ENCODE measurements at regions not wholly inside any gene's neighbourhood (a gene's known extent, or its start where the extent isn't known, plus 50 kb on each side); places are given as distances from the start of the nearest gene placed in this dataset.

- Histone ChIP-seq H3K27ac (ENCODE audit: insufficient read depth, low read length) (no peak overlapping the region), H3K9me3 (ENCODE audit: control insufficient read depth, insufficient read depth, low read depth, low read length) (no peaks in the 10 kb centered on the region), H3K4me1 (ENCODE audit: control insufficient read depth, extremely low read depth, insufficient read depth, low read length) (peaks cover 18% of the 10 kb centered on the region), H3K79me2 (ENCODE audit: control insufficient read depth, insufficient read depth, low read length) (no peaks in the 10 kb centered on the region), H3K36me3 (ENCODE audit: control insufficient read depth, insufficient read depth, low read length) (no peaks in the 10 kb centered on the region), H3K9ac (ENCODE audit: insufficient read depth, low read length) (no peak overlapping the region), H2AFZ (ENCODE audit: low read length) (no peak overlapping the region), H3K4me3 (replicated peaks in 1 of 4; ENCODE audit: control extremely low read depth in 1 of 4, insufficient read depth in 1 of 4, low read depth in 3 of 4, low read length in 4 of 4) (no peak overlapping the region), H3K27me3 (ENCODE audit: control insufficient read depth, insufficient read depth, low read length) (no peaks in the 10 kb centered on the region), H4K20me1 (ENCODE audit: control insufficient read depth, extremely low read depth, insufficient read depth, low read length) (no peaks in the 10 kb centered on the region), H3K4me2 (ENCODE audit: extremely low read depth, insufficient read depth, low read length) (no peak overlapping the region)
- no peak for TF ChIP-seq EZH2 (IDR thresholded peaks at IDR 0.05; ENCODE audit: low read length, missing control alignments)
- DNase-seq (ENCODE audit: low read depth in 2 of 2), result peak in 1 of 2 donors; percentile 81
Observed at GRCh38 chr7:47634273-47634672, 52.4 kb upstream of the TNS3 start.

- Histone ChIP-seq H3K27ac (ENCODE audit: insufficient read depth, low read length) (no peak overlapping the region), H4K20me1 (ENCODE audit: control insufficient read depth, extremely low read depth, insufficient read depth, low read length) (no peaks in the 10 kb centered on the region), H3K9ac (ENCODE audit: insufficient read depth, low read length) (no peak overlapping the region), H3K4me1 (ENCODE audit: control insufficient read depth, extremely low read depth, insufficient read depth, low read length) (peaks cover 18% of the 10 kb centered on the region), H3K4me3 (replicated peaks in 1 of 4; ENCODE audit: control extremely low read depth in 1 of 4, insufficient read depth in 1 of 4, low read depth in 3 of 4, low read length in 4 of 4) (no peak overlapping the region), H3K4me2 (ENCODE audit: extremely low read depth, insufficient read depth, low read length) (no peak overlapping the region), H2AFZ (ENCODE audit: low read length) (no peak overlapping the region), H3K27me3 (ENCODE audit: control insufficient read depth, insufficient read depth, low read length) (no peaks in the 10 kb centered on the region), H3K9me3 (ENCODE audit: control insufficient read depth, insufficient read depth, low read depth, low read length) (no peaks in the 10 kb centered on the region), H3K79me2 (ENCODE audit: control insufficient read depth, insufficient read depth, low read length) (no peaks in the 10 kb centered on the region), H3K36me3 (ENCODE audit: control insufficient read depth, insufficient read depth, low read length) (no peaks in the 10 kb centered on the region)
- DNase-seq (ENCODE audit: low read depth in 2 of 2), result no peak
- TF ChIP-seq, protein P1, sequence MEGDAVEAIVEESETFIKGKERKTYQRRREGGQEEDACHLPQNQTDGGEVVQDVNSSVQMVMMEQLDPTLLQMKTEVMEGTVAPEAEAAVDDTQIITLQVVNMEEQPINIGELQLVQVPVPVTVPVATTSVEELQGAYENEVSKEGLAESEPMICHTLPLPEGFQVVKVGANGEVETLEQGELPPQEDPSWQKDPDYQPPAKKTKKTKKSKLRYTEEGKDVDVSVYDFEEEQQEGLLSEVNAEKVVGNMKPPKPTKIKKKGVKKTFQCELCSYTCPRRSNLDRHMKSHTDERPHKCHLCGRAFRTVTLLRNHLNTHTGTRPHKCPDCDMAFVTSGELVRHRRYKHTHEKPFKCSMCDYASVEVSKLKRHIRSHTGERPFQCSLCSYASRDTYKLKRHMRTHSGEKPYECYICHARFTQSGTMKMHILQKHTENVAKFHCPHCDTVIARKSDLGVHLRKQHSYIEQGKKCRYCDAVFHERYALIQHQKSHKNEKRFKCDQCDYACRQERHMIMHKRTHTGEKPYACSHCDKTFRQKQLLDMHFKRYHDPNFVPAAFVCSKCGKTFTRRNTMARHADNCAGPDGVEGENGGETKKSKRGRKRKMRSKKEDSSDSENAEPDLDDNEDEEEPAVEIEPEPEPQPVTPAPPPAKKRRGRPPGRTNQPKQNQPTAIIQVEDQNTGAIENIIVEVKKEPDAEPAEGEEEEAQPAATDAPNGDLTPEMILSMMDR (conservative IDR thresholded peaks at IDR 0.05 in 1 of 2, IDR thresholded peaks at IDR 0.05 in 1 of 2; ENCODE audit: low read depth in 1 of 2, low read length in 2 of 2), result no peak
- TF ChIP-seq EZH2 (IDR thresholded peaks at IDR 0.05; ENCODE audit: low read length, missing control alignments), result no peak
Observed at GRCh38 chr7:47633134-47633533, 51.2 kb upstream of the TNS3 start.

All from fibroblast of lung (primary cell).